ENCODE measurements at regions not wholly inside any gene's neighbourhood (a gene's known extent, or its start where the extent isn't known, plus 50 kb on each side); places are given as distances from the start of the nearest gene placed in this dataset.

DNA sequence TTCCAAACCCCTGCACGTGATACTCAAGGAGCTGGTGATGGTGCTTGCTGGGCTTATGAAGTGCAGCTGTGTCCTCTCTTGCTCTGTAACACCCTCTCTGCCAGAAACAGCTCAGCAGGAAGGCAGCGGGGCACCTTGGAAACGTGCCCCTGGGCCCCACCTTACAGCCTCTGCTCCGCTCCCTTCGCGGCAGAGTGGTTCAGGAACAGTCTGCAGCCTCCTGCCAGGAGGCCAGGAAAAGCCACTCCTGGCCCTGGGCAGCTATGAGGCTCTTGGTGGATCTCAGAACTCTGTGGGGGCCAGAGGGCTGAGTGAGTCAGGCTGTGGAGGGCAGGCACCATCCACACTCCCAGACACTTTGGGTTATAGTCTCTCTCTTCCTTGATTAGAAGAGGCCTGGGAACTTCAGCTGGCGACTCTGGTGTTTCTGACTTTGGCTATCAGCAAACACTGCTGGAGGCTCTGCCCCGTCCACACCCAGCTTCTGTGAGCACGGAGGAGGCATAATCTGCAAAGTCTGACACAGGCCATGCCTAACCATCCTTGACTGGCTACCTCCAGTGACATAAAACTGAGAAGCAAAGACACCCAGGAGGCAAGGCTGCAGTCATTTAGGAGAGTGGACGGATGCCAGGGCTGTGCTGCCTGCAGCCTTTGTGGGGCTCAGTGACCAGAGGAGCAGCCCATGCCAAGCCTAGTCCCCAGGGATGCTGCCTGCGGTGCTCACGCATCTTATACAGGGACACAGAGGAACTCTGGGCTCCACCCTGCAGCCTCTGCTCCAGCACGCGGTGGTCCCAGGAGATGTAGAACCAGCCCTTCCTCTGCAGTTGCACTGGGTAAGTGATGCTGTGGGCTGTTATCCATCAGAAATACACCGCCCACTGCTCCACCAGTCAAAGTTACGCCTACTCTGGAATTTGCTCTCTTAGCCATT is 65.3 kb downstream of the METRNL start:
- Histone ChIP-seq H3K4me3 (ENCODE audit: low read depth, low read length) (no peak overlapping the region), H3K4me1 (no peaks in the 10 kb centered on the region; the same call in 1 of the 2 replicates), H3K27me3 (no peaks in the 10 kb centered on the region; the same call in none of the 2 replicates), H3K36me3 (no peaks in the 10 kb centered on the region), H3K9me3 (peaks cover 4% of the 10 kb centered on the region; the same call in 1 of the 2 replicates)
- peak; percentile 62 for DNase-seq
- TF ChIP-seq, protein P1, sequence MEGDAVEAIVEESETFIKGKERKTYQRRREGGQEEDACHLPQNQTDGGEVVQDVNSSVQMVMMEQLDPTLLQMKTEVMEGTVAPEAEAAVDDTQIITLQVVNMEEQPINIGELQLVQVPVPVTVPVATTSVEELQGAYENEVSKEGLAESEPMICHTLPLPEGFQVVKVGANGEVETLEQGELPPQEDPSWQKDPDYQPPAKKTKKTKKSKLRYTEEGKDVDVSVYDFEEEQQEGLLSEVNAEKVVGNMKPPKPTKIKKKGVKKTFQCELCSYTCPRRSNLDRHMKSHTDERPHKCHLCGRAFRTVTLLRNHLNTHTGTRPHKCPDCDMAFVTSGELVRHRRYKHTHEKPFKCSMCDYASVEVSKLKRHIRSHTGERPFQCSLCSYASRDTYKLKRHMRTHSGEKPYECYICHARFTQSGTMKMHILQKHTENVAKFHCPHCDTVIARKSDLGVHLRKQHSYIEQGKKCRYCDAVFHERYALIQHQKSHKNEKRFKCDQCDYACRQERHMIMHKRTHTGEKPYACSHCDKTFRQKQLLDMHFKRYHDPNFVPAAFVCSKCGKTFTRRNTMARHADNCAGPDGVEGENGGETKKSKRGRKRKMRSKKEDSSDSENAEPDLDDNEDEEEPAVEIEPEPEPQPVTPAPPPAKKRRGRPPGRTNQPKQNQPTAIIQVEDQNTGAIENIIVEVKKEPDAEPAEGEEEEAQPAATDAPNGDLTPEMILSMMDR (IDR thresholded peaks at IDR 0.05; ENCODE audit: low read depth, low read length): no peak

DNA sequence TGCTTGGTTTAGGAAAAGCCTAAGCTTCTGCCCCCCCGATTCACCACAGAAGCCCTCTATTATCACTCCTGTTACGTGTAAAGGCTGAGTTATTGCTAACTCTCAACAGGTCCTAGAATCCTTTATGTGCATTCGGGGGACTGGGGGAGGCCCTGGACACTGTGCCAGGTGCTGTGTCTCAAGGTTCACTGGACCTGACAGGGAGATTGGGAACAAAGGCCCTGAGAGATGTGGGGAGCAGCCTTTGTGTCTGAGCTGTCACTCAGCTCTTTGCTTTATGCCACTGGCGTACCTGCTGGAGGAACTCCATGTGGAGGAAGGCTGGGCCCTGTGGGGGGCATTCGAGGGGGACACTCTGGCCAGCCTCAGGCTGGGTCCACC is 65.9 kb downstream of the METRNL start:
- H3K4me1 ChIP-seq: no peaks in the 10 kb centered on the region; the same call in 1 of the 2 replicates
- H3K27me3 ChIP-seq: no peaks in the 10 kb centered on the region; the same call in none of the 2 replicates
- TF ChIP-seq, protein P1 (IDR thresholded peaks at IDR 0.05; ENCODE audit: low read depth, low read length): no peak
- peaks cover 4% of the 10 kb centered on the region; the same call in 1 of the 2 replicates for H3K9me3 ChIP-seq
- no peak for DNase-seq
- H3K4me3 ChIP-seq (ENCODE audit: low read depth, low read length): no peak overlapping the region
- no peaks in the 10 kb centered on the region for H3K36me3 ChIP-seq

DNA sequence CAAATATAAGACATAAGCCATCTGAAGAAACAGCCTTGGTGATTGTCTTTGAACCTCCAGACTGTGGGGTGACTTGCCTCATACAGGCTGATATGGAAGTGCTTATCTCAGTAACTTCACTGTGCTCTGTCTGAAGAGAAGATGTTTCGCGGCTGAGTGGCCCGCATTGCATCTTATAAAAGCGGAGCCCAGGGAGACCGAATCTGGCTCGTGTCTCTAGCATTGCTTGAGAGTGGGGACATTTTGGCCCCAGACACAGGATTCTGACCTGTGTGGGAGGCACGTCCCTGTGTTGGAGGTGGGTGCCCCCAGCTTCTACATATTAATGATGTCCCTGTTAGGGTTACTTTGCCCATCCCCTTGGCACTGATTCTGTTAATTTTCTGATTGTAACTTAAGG is 66.4 kb downstream of the METRNL start:
- DNase-seq: no peak
- Histone ChIP-seq H3K4me3 (ENCODE audit: low read depth, low read length) (no peak overlapping the region), H3K4me1 (no peaks in the 10 kb centered on the region; the same call in 1 of the 2 replicates), H3K36me3 (no peaks in the 10 kb centered on the region), H3K9me3 (peaks cover 4% of the 10 kb centered on the region; the same call in 1 of the 2 replicates), H3K27me3 (no peaks in the 10 kb centered on the region; the same call in none of the 2 replicates)
- TF ChIP-seq, protein P1 (IDR thresholded peaks at IDR 0.05; ENCODE audit: low read depth, low read length): no peak

DNA sequence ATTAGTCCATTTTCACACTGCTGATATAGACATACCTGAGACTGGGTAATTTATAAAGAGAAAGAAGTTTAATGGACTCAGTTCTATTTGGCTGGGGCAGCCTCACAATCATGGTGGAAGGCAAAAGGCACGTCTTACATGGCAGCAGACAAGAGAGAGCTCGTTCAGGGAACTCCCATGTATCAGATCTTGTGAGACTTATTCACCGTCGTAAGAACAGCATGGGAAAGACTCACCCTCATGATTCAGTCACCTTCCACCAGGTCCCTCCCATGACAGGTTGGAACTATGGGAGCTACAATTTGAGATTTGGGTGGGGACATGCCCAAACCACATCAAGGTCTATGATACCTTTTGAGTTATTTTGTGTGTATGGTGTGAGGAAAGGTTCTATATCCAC is 66.9 kb downstream of the METRNL start:
- TF ChIP-seq, protein P1 (IDR thresholded peaks at IDR 0.05; ENCODE audit: low read depth, low read length): no peak
- H3K9me3 ChIP-seq: peaks cover 4% of the 10 kb centered on the region; the same call in 1 of the 2 replicates
- no peaks in the 10 kb centered on the region; the same call in 1 of the 2 replicates for H3K4me1 ChIP-seq
- no peaks in the 10 kb centered on the region for H3K36me3 ChIP-seq
- H3K4me3 ChIP-seq (ENCODE audit: low read depth, low read length): no peak overlapping the region
- no peak for DNase-seq
- no peaks in the 10 kb centered on the region; the same call in 1 of the 2 replicates for H3K27me3 ChIP-seq

DNA sequence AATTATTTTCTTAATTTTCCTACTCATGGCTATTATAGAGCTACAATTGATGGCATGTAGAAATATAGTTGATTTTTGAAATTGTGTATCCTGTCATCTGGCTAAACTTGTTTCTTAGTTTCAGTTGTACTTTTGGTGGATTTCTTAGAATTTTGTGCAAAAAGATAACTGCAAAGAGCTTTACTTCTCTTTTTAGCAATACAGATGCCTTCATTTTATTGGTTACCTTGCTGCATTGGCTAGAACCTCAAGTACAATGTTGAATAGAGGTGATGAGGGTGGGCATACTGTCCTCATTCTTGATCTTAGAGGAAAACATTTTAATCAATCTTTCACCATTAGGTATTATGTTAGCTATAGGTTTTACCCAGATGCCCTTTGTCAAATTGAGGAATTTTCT is 67.9 kb downstream of the METRNL start:
- H3K27me3 ChIP-seq: no peaks in the 10 kb centered on the region; the same call in 1 of the 2 replicates

More for the DNA sequence above, 67.9 kb downstream of the METRNL start:
- Histone ChIP-seq H3K4me3 (ENCODE audit: low read depth, low read length) (no peak overlapping the region), H3K9me3 (no peaks in the 10 kb centered on the region), H3K36me3 (no peaks in the 10 kb centered on the region), H3K4me1 (no peaks in the 10 kb centered on the region; the same call in 1 of the 2 replicates)
- TF ChIP-seq, protein P1 (IDR thresholded peaks at IDR 0.05; ENCODE audit: low read depth, low read length): no peak
- no peak for DNase-seq
